ENCODE measurements at regions not wholly inside any gene's neighbourhood (a gene's known extent, or its start where the extent isn't known, plus 50 kb on each side); places are given as distances from the start of the nearest gene placed in this dataset.

- DNase-seq (no peak), ATAC-seq (no peak)
- intact Hi-C loops (cut with DNase I; ENCODE audit: low total_unique reads) (no loop called here), in situ Hi-C loops (cut with MboI; ENCODE audit: low sequenced_read_pairs in 4 of 4) (no loop called here)
- no peak overlapping the region for H3K4me3 ChIP-seq
- TF ChIP-seq POLR2A (IDR thresholded peaks at IDR 0.05) (no peak), CTCF (IDR thresholded peaks at IDR 0.05 in 4 of 5, conservative IDR thresholded peaks at IDR 0.05 in 1 of 5) (no peak)
- no peaks in the 10 kb centered on the region for H3K27me3 ChIP-seq
- no peaks in the 10 kb centered on the region for H3K4me1 ChIP-seq
- no peaks in the 10 kb centered on the region for H3K9me3 ChIP-seq
- H3K36me3 ChIP-seq: no peaks in the 10 kb centered on the region
- H3K27ac ChIP-seq: no peak overlapping the region
Observed at GRCh38 chr7:46633630-46634240, 712.7 kb upstream of the IGFBP3 start.

- intact Hi-C loops (cut with DNase I; ENCODE audit: low total_unique reads) (no loop called here), in situ Hi-C loops (cut with MboI; ENCODE audit: low sequenced_read_pairs in 4 of 4) (no loop called here)
- TF ChIP-seq CTCF (IDR thresholded peaks at IDR 0.05 in 4 of 5, conservative IDR thresholded peaks at IDR 0.05 in 1 of 5): no peak
- no peak for TF ChIP-seq POLR2A (IDR thresholded peaks at IDR 0.05)
- Histone ChIP-seq H3K27ac (no peak overlapping the region), H3K9me3 (no peaks in the 10 kb centered on the region), H3K36me3 (no peaks in the 10 kb centered on the region), H3K27me3 (no peaks in the 10 kb centered on the region), H3K4me3 (no peak overlapping the region), H3K4me1 (no peaks in the 10 kb centered on the region)
- DNase-seq: no peak
- no peak for ATAC-seq
Observed at GRCh38 chr7:46633200-46633599, 712.1 kb upstream of the IGFBP3 start.

GRCh38 chr7:46630031-46630430 lies 709.0 kb upstream of the IGFBP3 start:
- in situ Hi-C loops (cut with MboI; ENCODE audit: low sequenced_read_pairs in 4 of 4): no loop called here
- intact Hi-C loops (cut with DNase I; ENCODE audit: low total_unique reads): no loop called here
- no peak overlapping the region for H3K27ac ChIP-seq
- no peaks in the 10 kb centered on the region for H3K4me1 ChIP-seq
- no peaks in the 10 kb centered on the region for H3K27me3 ChIP-seq
- H3K9me3 ChIP-seq: no peaks in the 10 kb centered on the region
- DNase-seq: no peak
- H3K36me3 ChIP-seq: no peaks in the 10 kb centered on the region
- H3K4me3 ChIP-seq: no peak overlapping the region
- ATAC-seq: no peak
- TF ChIP-seq POLR2A (IDR thresholded peaks at IDR 0.05): no peak
- no peak for TF ChIP-seq CTCF (IDR thresholded peaks at IDR 0.05 in 4 of 5, conservative IDR thresholded peaks at IDR 0.05 in 1 of 5)

- Histone ChIP-seq H3K27ac (no peak overlapping the region), H3K36me3 (no peaks in the 10 kb centered on the region), H3K4me3 (no peak overlapping the region), H3K9me3 (no peaks in the 10 kb centered on the region), H3K27me3 (no peaks in the 10 kb centered on the region), H3K4me1 (no peaks in the 10 kb centered on the region)
- TF ChIP-seq CTCF (IDR thresholded peaks at IDR 0.05 in 4 of 5, conservative IDR thresholded peaks at IDR 0.05 in 1 of 5): no peak
- in situ Hi-C loops (cut with MboI; ENCODE audit: low sequenced_read_pairs in 4 of 4) (no loop called here), intact Hi-C loops (cut with DNase I; ENCODE audit: low total_unique reads) (no loop called here)
- ATAC-seq (no peak), DNase-seq (no peak)
Observed at GRCh38 chr7:46628389-46628788, 707.3 kb upstream of the IGFBP3 start.

GRCh38 chr7:46626691-46627310 lies 705.7 kb upstream of the IGFBP3 start:
- in situ Hi-C loops (cut with MboI; ENCODE audit: low sequenced_read_pairs in 4 of 4) (no loop called here), intact Hi-C loops (cut with DNase I; ENCODE audit: low total_unique reads) (no loop called here)
- Histone ChIP-seq H3K27me3 (no peaks in the 10 kb centered on the region), H3K9me3 (no peaks in the 10 kb centered on the region), H3K36me3 (no peaks in the 10 kb centered on the region), H3K4me3 (no peak overlapping the region), H3K27ac (no peak overlapping the region), H3K4me1 (no peaks in the 10 kb centered on the region)
- TF ChIP-seq CTCF (IDR thresholded peaks at IDR 0.05 in 4 of 5, conservative IDR thresholded peaks at IDR 0.05 in 1 of 5) (no peak), POLR2A (IDR thresholded peaks at IDR 0.05) (no peak)
- no peak for ATAC-seq
- DNase-seq: no peak
